GM18873 (cell line): ENCODE measurements at regions not wholly inside any gene's neighbourhood (a gene's known extent, or its start where the extent isn't known, plus 50 kb on each side); places are given as distances from the start of the nearest gene placed in this dataset.
A peak's percentile ranks its signal among the peaks of the same experiment; 100 is the strongest.
"Not testable (repeated sequence)": the region's sequence is repeated elsewhere in the genome, so short reads cannot be mapped to it uniquely, and the experiment has no call there.

Experiments used
- ATAC-seq: cut with Tn5 transposase; IDR thresholded peaks from one replicate; pipeline ENCODE4 v1.9.1; 2021; ENCODE audit warnings: mild to moderate bottlenecking, moderate library complexity, moderate number of reproducible peaks; ENCODE audit not compliant: unreplicated experiment, low FRiP score

DNA sequence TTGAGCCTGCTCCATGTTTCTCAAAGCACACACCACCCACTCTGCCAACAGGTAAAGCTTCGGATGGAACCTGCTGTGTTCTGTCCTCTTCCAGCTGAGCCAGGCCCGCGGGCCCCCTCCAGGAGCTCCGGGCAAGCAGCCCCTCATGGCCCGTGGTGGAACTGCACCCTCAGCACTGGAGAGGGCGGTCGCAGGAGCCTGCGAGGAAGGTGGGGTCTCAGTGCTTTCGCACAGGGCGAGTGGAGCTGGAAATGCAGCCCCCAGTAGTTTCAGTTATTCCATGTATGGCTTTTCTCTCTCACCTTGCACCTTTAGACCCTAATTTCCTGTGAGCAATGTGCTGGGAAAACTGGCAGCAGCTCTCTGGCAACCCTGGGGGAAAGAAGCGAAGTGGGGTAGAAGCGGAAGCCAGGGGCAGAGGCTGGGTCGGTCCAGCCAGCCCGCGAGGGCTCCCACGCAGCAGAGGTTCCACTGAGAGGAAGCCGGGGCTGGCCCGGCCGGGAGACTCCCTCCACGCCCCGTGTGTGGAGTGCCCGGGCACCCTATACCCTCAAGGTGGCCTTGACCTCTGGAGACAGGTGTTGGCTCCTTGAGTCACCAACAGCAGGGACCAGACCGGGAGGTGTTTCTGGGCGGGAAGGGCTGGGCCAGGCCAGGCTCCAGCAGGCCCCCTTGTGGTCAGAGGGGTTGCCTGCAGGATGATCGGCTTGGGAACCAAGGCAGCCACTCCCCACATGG is 119.9 kb upstream of the TMEM45B start:
- ATAC-seq = peak; percentile 61

- ATAC-seq = no peak
These were observed 119.2 kb upstream of the TMEM45B start for GRCh38 chr11:129696309-129696989.

DNA sequence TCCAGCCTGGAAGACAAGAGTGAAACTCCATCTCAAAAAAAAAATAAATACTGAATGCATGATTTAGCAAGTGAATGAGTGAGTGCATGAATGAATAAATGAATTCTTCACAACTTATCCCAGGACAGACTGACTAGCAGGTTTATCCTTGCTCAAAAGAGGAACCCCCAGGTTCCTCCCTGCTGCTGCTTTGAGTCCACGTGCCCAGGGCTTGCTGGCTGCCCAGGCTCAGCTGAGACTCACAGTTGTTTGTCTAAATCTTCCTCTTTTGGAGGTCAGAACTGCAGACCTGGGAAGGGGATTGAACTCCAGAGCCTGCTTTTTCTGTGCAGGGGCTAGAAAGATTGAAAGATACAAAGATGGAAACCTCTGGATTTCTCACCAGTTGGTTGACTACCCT is 117.4 kb upstream of the TMEM45B start:
- ATAC-seq = no peak

- no peak for ATAC-seq
These were observed 115.8 kb upstream of the TMEM45B start for GRCh38 chr11:129699711-129700304.

- ATAC-seq = no peak
These were observed 114.9 kb upstream of the TMEM45B start for GRCh38 chr11:129700701-129701100.

DNA sequence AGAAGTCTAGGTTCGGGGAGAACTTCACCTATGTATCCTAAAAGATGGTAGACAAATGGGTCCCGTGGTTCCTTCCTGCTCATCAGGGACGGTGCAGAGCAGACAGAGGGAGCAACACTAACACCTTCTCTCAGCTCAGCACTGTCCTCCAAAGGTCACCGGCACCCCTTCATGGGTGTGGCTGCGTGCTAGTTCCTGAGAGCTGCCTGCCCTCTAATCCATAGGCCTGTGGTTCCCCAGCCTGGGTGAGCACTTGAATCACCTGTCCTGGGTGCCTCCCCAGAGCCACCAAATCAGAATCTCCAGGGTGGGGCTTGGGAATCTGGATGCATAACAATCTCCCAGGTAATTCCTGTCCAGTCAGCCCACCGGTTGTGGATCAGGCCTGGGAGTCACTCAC is 113.9 kb upstream of the TMEM45B start:
- ATAC-seq = no peak

- ATAC-seq = no peak
These were observed 112.9 kb upstream of the TMEM45B start for GRCh38 chr11:129702410-129703398.

- ATAC-seq = no peak
These were observed 111.8 kb upstream of the TMEM45B start for GRCh38 chr11:129703846-129704245.

DNA sequence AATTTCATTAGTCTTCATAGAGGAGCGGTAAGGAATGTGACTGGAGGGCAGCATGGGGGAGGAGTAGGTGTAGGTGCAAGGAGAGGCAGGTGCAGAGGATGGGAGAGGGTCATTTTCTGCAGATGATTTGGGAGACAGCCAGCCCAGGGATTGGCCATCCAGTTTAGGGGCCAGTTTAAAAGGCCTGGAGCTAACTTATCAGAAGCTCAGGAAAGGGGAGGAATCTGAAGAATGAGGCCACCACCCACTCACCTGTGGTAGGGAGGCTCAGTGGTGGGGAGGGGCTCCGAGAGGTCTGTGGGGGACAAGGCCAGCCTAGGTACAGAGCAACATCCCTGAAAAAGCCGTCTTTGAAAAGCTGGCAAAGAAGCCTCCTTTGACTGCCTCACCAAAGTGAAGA is 110.8 kb upstream of the TMEM45B start:
- ATAC-seq = no peak

GRCh38 chr11:129705341-129705740 is 110.3 kb upstream of the TMEM45B start:
- ATAC-seq = no peak

DNA sequence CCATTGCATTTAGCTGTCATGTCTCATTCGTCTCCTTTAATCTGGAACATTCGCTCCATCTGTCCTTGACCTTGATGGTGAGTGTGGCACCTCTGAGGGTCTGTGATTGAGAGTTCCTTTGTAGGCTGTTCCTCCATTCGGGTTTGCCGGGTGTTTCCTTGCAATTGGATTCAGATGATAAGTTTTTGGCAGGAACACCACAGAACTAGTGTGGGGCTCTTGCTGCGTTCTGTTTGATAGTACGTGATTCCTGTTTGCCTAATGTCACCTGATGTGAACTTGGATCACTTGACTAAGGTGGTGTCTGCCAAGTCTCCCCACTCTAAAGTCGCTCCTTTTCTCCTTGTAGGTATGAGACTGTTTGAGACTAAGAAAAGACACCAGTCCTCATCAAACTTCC is 109.7 kb upstream of the TMEM45B start:
- ATAC-seq = no peak

GRCh38 chr11:129709801-129710398 is 105.7 kb upstream of the TMEM45B start:
- no peak for ATAC-seq

DNA sequence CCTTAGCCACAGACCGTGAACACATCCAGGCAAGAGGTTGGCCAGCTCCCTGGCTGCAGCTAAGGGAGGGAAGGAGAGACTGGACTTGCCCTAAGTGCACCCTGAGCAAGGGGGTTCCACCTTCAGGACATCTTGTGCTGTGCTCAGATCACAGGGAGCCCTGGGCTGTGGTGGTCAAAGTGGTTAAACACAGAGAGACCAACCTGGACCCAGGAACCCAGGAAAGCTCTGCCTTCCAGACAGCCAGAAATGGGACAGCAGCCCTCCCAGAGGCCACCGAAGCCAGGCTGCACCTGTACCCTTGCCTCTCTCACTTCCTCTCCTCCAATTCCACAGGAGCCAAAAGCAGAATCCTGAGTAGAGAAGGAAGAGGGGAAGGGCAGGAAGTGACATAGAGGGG is 105.2 kb upstream of the TMEM45B start:
- no peak for ATAC-seq

- no peak for ATAC-seq
These were observed 103.9 kb upstream of the TMEM45B start for GRCh38 chr11:129711760-129712159.

DNA sequence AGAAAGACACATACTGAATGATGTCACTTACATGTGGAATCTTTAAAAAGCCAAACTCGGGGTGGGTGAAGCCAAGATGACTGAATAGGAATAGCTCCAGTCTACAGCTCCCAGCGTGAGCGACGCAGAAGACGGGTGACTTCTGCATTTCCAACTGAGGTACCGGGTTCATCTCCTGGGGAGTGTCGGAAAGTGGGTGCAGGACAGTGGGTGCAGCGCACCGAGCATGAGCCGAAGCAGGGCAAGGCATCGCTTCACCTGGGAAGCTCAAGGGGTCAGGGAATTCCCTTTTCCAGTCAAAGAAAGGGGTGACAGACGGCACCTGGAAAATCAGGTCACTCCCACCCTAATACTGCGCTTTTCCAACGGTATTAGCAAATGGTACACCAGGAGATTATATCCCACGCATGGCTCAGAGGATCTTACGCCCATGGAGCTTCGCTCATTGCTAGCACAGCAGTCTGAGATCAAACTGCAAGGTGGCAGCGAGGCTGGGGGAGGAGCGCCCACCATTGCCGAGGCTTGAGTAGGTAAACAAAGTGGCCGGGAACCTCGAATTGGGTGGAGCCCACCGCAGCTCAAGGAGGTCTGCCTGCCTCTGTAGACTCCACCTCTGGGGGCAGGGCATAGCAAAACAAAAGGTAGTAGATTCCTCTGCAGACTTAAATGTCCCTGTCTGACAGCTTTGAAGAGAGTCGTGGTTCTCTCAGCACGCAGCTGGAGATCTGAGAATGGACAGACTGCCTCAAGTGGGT is 103.0 kb upstream of the TMEM45B start:
- not testable (repeated sequence) for ATAC-seq

DNA sequence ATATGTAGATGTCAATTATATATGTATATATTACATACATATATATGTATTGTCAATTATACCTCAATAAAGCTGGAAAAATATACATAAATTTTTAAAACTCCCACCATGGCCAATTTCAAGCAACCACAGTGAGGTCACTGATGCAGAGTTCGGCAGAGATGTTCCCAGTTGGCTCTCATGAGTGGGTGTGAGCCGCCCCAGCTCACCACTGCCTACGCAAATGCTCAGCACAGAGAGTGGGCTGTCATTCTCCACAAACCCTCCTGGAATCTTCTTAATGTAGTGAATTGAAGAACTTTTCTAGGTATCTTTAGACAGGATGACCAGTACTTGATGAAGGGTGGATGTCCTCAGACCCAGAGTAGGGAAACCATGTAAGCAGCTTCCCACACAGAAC is 96.6 kb upstream of the TMEM45B start:
- no peak for ATAC-seq

GRCh38 chr11:129720156-129720555 is 95.5 kb upstream of the TMEM45B start:
- no peak for ATAC-seq

DNA sequence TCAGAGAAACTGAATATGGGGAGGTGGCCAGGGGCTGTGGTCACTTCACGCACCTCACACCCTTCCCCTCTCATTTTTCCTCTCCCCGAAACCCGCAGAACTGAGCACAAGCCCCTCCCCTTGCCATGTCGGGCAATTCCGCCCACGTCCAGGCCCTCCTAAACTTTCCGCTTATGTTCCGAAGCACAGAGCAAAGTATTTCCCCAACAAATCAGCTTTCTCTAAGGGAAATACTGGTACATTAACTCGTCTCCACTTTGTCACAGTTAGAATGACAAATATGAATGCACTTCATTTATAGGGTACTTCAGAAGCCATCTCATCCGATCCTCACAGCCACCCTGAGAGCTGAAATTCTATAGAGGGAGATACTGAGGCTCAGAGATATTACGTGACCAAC is 94.7 kb upstream of the TMEM45B start:
- ATAC-seq = no peak

DNA sequence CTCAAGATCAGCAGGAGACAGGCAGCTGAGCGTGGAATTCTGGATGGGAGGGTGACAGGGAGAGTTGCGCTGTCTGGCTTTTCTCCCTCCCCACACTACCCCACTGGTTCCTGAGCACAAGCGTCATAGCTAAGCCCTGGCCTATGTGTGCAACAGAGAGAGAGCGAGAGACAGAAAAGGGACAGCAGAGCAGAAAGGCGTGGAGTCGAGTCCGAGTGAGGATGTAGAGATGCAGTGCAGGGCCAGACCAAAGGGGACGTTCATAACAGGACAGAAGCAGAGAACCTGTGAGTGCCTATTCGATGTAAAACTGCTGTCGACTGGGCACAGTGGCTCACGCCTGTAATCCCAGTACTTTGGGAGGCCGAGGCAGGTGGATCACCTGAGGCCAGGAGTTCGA is 94.0 kb upstream of the TMEM45B start:
- no peak for ATAC-seq

DNA sequence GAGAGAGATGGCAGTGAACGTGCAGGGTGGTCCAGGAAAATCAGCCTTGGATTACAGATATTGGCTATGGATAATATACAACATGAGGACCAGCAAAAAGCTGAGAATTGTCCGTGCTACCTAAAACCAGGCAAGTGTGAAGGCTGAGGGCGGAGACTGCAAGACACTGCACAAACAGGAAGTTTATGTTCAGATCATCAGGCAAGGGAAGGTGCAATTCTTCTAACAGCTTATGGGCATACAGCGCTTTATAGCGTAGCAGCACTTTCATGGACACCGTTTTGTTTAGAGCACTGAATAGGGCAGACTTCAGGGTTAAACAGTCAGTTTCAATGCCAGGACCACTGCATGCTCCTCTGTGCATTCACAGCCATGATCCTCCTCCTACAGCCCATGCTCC is 93.1 kb upstream of the TMEM45B start:
- ATAC-seq = no peak
